ENCODE measurements at regions not wholly inside any gene's neighbourhood (a gene's known extent, or its start where the extent isn't known, plus 50 kb on each side); places are given as distances from the start of the nearest gene placed in this dataset.

DNA sequence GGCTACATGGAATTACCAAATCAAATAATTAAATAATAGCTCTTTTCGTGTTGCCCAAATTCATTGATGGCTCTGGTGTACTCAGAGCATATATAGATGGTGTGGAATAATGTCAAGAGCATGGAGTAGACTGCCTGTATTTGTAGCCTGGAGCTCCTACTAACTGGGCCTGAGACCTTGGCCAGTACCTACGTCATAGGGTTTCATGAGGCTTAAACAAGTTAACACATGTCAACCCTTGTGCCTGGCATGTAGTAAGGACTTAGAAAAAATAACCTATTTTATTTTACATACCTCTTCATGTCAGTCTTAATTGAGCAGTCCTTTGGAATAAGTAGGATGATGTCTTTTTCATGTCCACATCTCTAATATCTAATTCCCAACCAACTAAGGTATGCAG is 223.7 kb upstream of the DPH6 start:
- Histone ChIP-seq H3K27me3 (no peaks in the 10 kb centered on the region), H3K4me1 (no peaks in the 10 kb centered on the region), H3K36me3 (no peaks in the 10 kb centered on the region), H3K27ac (no peak overlapping the region), H3K9me3 (no peaks in the 10 kb centered on the region), H3K4me3 (no peak overlapping the region)
- TF ChIP-seq POLR2A (IDR thresholded peaks at IDR 0.05) = no peak
- TF ChIP-seq, protein P1, sequence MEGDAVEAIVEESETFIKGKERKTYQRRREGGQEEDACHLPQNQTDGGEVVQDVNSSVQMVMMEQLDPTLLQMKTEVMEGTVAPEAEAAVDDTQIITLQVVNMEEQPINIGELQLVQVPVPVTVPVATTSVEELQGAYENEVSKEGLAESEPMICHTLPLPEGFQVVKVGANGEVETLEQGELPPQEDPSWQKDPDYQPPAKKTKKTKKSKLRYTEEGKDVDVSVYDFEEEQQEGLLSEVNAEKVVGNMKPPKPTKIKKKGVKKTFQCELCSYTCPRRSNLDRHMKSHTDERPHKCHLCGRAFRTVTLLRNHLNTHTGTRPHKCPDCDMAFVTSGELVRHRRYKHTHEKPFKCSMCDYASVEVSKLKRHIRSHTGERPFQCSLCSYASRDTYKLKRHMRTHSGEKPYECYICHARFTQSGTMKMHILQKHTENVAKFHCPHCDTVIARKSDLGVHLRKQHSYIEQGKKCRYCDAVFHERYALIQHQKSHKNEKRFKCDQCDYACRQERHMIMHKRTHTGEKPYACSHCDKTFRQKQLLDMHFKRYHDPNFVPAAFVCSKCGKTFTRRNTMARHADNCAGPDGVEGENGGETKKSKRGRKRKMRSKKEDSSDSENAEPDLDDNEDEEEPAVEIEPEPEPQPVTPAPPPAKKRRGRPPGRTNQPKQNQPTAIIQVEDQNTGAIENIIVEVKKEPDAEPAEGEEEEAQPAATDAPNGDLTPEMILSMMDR (IDR thresholded peaks at IDR 0.05) = no peak
- no peak for TF ChIP-seq POLR2AphosphoS5 (IDR thresholded peaks at IDR 0.05; ENCODE audit: insufficient read depth in 1 of 2, low read depth in 1 of 2)
- intact Hi-C loops (cut with DNase I) = no loop called here
- no peak for DNase-seq (ENCODE audit: extremely low spot score in 2 of 2)

DNA sequence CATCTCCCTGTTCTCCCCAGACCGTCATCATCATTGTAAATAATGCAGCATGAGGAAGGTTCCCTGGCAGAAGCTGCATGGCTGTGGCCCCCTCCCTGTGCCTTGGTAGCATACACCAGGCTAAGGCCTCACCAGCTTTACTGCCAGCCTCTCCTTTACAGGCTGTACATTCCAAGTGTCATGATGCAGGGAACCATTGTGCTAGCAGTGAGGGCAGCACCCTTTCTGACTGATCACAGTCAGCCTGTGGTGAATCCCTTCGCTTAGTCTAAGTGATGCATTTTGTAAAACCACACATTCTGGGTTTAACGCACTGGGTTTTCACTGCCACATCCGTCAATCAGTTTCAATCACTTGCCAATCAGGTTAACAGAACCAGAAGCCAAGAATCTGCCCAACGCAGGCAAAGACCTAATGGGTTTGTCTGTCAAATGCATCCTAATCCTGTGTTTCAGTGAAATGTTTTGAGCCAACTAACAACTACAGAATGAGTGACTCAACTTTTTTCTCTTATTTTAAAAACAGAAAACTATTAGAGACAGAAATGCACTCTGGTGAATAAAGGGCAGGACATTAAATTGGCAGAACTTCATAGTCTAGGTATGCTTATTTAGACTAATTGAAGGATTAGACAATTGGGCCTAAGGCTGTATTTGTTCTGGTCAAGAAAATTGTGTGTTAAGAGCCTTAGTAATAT is 225.9 kb upstream of the DPH6 start:
- DNase-seq (ENCODE audit: extremely low spot score in 2 of 2) = no peak
- no peak overlapping the region for H3K4me3 ChIP-seq
- no peaks in the 10 kb centered on the region for H3K9me3 ChIP-seq
- TF ChIP-seq, protein P1 (IDR thresholded peaks at IDR 0.05) = no peak
- TF ChIP-seq POLR2A (IDR thresholded peaks at IDR 0.05) = no peak
- H3K4me1 ChIP-seq = no peaks in the 10 kb centered on the region
- H3K36me3 ChIP-seq = no peaks in the 10 kb centered on the region
- intact Hi-C loops (cut with DNase I) = no loop called here
- no peaks in the 10 kb centered on the region for H3K27me3 ChIP-seq
- no peak overlapping the region for H3K27ac ChIP-seq

GRCh38 chr15:35774653-35775052 is 228.7 kb upstream of the DPH6 start:
- Histone ChIP-seq H3K36me3 (no peaks in the 10 kb centered on the region), H3K27me3 (no peaks in the 10 kb centered on the region), H3K27ac (no peak overlapping the region), H3K9me3 (no peaks in the 10 kb centered on the region), H3K4me3 (no peak overlapping the region), H3K4me1 (no peaks in the 10 kb centered on the region)
- intact Hi-C loops (cut with DNase I) = no loop called here
- TF ChIP-seq POLR2AphosphoS5 (IDR thresholded peaks at IDR 0.05; ENCODE audit: insufficient read depth in 1 of 2, low read depth in 1 of 2) (no peak), POLR2A (IDR thresholded peaks at IDR 0.05) (no peak)
- TF ChIP-seq, protein P1 (IDR thresholded peaks at IDR 0.05) = no peak
- no peak for DNase-seq (ENCODE audit: extremely low spot score in 2 of 2)

GRCh38 chr15:35775471-35775870 is 229.5 kb upstream of the DPH6 start:
- intact Hi-C loops (cut with DNase I) = no loop called here
- no peak for DNase-seq (ENCODE audit: extremely low spot score in 2 of 2)
- TF ChIP-seq, protein P1 (IDR thresholded peaks at IDR 0.05) = no peak
- no peak for TF ChIP-seq POLR2AphosphoS5 (IDR thresholded peaks at IDR 0.05; ENCODE audit: insufficient read depth in 1 of 2, low read depth in 1 of 2)
- TF ChIP-seq POLR2A (IDR thresholded peaks at IDR 0.05) = no peak
- Histone ChIP-seq H3K4me3 (no peak overlapping the region), H3K4me1 (no peaks in the 10 kb centered on the region), H3K27me3 (no peaks in the 10 kb centered on the region), H3K9me3 (no peaks in the 10 kb centered on the region), H3K27ac (no peak overlapping the region), H3K36me3 (no peaks in the 10 kb centered on the region)

- no peak overlapping the region for H3K27ac ChIP-seq
- H3K27me3 ChIP-seq = no peaks in the 10 kb centered on the region
- no peak for DNase-seq (ENCODE audit: extremely low spot score in 2 of 2)
- intact Hi-C loops (cut with DNase I) = no loop called here
- H3K4me1 ChIP-seq = no peaks in the 10 kb centered on the region
- TF ChIP-seq POLR2AphosphoS5 (IDR thresholded peaks at IDR 0.05; ENCODE audit: insufficient read depth in 1 of 2, low read depth in 1 of 2) = no peak
- TF ChIP-seq POLR2A (IDR thresholded peaks at IDR 0.05) = no peak
- H3K9me3 ChIP-seq = no peaks in the 10 kb centered on the region
- no peaks in the 10 kb centered on the region for H3K36me3 ChIP-seq
- no peak overlapping the region for H3K4me3 ChIP-seq
Measured at GRCh38 chr15:35777061-35777460, 231.1 kb upstream of the DPH6 start.

All from vagina (tissue), 2 donors.